HEK293 (cell line): ENCODE measurements at regions not wholly inside any gene's neighbourhood (a gene's known extent, or its start where the extent isn't known, plus 50 kb on each side); places are given as distances from the start of the nearest gene placed in this dataset.

Experiments used
- CTCF ChIA-PET: fragments of 350-600 bp; formaldehyde crosslinking; extraction: SDS; loops from one replicate; lab custom pipeline; 2021; ENCODE audit warnings: antibody characterized with exemption; lab: Yijun Ruan, JAX
- POLR2A ChIA-PET: fragments of 300-600 bp; formaldehyde crosslinking; extraction: SDS; loops from one replicate; lab custom pipeline; 2020; ENCODE audit warnings: antibody characterized with exemption, inconsistent platforms; lab: Yijun Ruan, JAX
- H3K27ac ChIP-seq: fragments of 200-500 bp; sonication (Bioruptor generic); 2 replicates; pipeline ENCODE4 v1.5.1; 2014; ENCODE audit warnings: low read depth, low read length, control low read depth, inconsistent platforms; ENCODE audit errors: extremely low read depth
- H3K36me3 ChIP-seq, 2 experiments: fragments of 200-500 bp in 1 of 2; sonication (Bioruptor generic) in 1 of 2; 1 replicate in 1 of 2; 2 replicates in 1 of 2; pipeline ENCODE4 v1.5.1; 2014 to 2017; ENCODE audit warnings: inconsistent platforms in 2 of 2, low read length in 2 of 2; ENCODE audit not compliant: control insufficient read depth in 2 of 2, insufficient read depth in 1 of 2
- H3K4me1 ChIP-seq: fragments of 200-500 bp; sonication (Bioruptor generic); 2 replicates; pipeline ENCODE4 v1.5.1; 2014; ENCODE audit warnings: mild to moderate bottlenecking, low read length, inconsistent platforms; ENCODE audit not compliant: control insufficient read depth, insufficient read depth
- H3K4me3 ChIP-seq: 2 replicates; pipeline ENCODE4 v1.5.1; 2011; ENCODE audit warnings: low read depth, mild to moderate bottlenecking, control low read depth, low read length, moderate library complexity
- H3K9me3 ChIP-seq: fragments of 200-500 bp; sonication (Bioruptor generic); 2 replicates; pipeline ENCODE4 v1.5.1; 2014; ENCODE audit warnings: low read depth, low read length, inconsistent platforms; ENCODE audit not compliant: control insufficient read depth, insufficient read depth
- BCL11B ChIP-seq: fragments of 450-650 bp; formaldehyde crosslinking; IDR thresholded peaks from 2 replicates; pipeline ENCODE4 v1.5.1; 2016; ENCODE audit warnings: low read depth, missing biosample characterization, missing genetic modification characterization
- GLI4 ChIP-seq: fragments of 450-650 bp; formaldehyde crosslinking; IDR thresholded peaks from 2 replicates; pipeline ENCODE4 v1.5.1; 2016; ENCODE audit warnings: missing biosample characterization, missing genetic modification characterization
- KLF8 ChIP-seq: fragments of 450-650 bp; formaldehyde crosslinking; IDR thresholded peaks from 2 replicates; pipeline ENCODE4 v1.5.1; 2016; ENCODE audit warnings: missing biosample characterization, missing genetic modification characterization
- OVOL3 ChIP-seq: fragments of 450-650 bp; formaldehyde crosslinking; IDR thresholded peaks from 2 replicates; pipeline ENCODE4 v1.5.1; 2016; ENCODE audit warnings: missing biosample characterization, missing genetic modification characterization
- PRDM6 ChIP-seq: fragments of 450-650 bp; formaldehyde crosslinking; IDR thresholded peaks from 2 replicates; pipeline ENCODE4 v1.5.1; 2017; ENCODE audit warnings: missing biosample characterization, missing genetic modification characterization
- SCRT1 ChIP-seq: fragments of 450-650 bp; formaldehyde crosslinking; IDR thresholded peaks from 2 replicates; pipeline ENCODE4 v1.5.1; 2016; ENCODE audit warnings: missing biosample characterization, missing genetic modification characterization, borderline replicate concordance
- TRIM28 ChIP-seq: IDR thresholded peaks from 2 replicates; pipeline ENCODE4 v1.6.1; 2011; ENCODE audit warnings: low read length, control low read depth, borderline replicate concordance
- YY1 ChIP-seq: fragments of 450-650 bp; formaldehyde crosslinking; IDR thresholded peaks from 2 replicates; pipeline ENCODE4 v1.5.1; 2018; ENCODE audit warnings: missing biosample characterization, missing genetic modification characterization
- ZNF132 ChIP-seq: fragments of 450-650 bp; formaldehyde crosslinking; IDR thresholded peaks from 2 replicates; pipeline ENCODE4 v1.5.1; 2017; ENCODE audit warnings: missing biosample characterization, missing genetic modification characterization, borderline replicate concordance
- ZNF16 ChIP-seq: fragments of 450-650 bp; formaldehyde crosslinking; IDR thresholded peaks from 2 replicates; pipeline ENCODE4 v1.5.1; 2016; ENCODE audit warnings: low read depth, missing biosample characterization, missing genetic modification characterization
- ZNF239 ChIP-seq: fragments of 450-650 bp; formaldehyde crosslinking; IDR thresholded peaks from 2 replicates; pipeline ENCODE4 v1.5.1; 2016; ENCODE audit warnings: missing biosample characterization, missing genetic modification characterization
- ZNF292 ChIP-seq: fragments of 450-650 bp; formaldehyde crosslinking; IDR thresholded peaks from 2 replicates; pipeline ENCODE4 v1.5.1; 2016; ENCODE audit warnings: low read depth, missing biosample characterization, missing genetic modification characterization, borderline replicate concordance
- ZNF362 ChIP-seq: fragments of 450-650 bp; formaldehyde crosslinking; IDR thresholded peaks from 2 replicates; pipeline ENCODE4 v1.5.1; 2016; ENCODE audit warnings: missing biosample characterization, missing genetic modification characterization
- ZNF423 ChIP-seq: fragments of 450-650 bp; formaldehyde crosslinking; IDR thresholded peaks from 2 replicates; pipeline ENCODE4 v1.5.1; 2016; ENCODE audit warnings: missing biosample characterization, missing genetic modification characterization
- ZNF544 ChIP-seq: fragments of 450-650 bp; formaldehyde crosslinking; IDR thresholded peaks from 2 replicates; pipeline ENCODE4 v1.5.0; 2017; ENCODE audit warnings: missing biosample characterization, missing genetic modification characterization
- ZNF549 ChIP-seq: fragments of 450-650 bp; IDR thresholded peaks from 2 replicates; pipeline ENCODE4 v1.5.1; 2018; ENCODE audit warnings: missing biosample characterization, missing genetic modification characterization, mild to moderate bottlenecking, inconsistent platforms, moderate library complexity
- ZNF580 ChIP-seq: fragments of 450-650 bp; formaldehyde crosslinking; IDR thresholded peaks from 2 replicates; pipeline ENCODE4 v1.5.1; 2016; ENCODE audit warnings: missing biosample characterization, missing genetic modification characterization
- ZNF596 ChIP-seq: fragments of 450-650 bp; IDR thresholded peaks from 2 replicates; pipeline ENCODE4 v1.5.0; 2018; ENCODE audit warnings: missing biosample characterization, mild to moderate bottlenecking, missing genetic modification characterization, moderate library complexity
- ZNF704 ChIP-seq: fragments of 450-650 bp; formaldehyde crosslinking; IDR thresholded peaks from 2 replicates; pipeline ENCODE4 v1.5.1; 2016; ENCODE audit warnings: missing biosample characterization, missing genetic modification characterization
- ZSCAN30 ChIP-seq: fragments of 450-650 bp; IDR thresholded peaks from 2 replicates; pipeline ENCODE4 v1.5.1; 2018; ENCODE audit warnings: missing biosample characterization, mild to moderate bottlenecking, missing genetic modification characterization, moderate library complexity

GRCh38 chr11:97977726-97978125 lies 1043.0 kb upstream of the CNTN5 start (continued):
- TF ChIP-seq ZNF132 (tag by site-specific recombination): no peak
- no peak for TF ChIP-seq YY1 (tag by site-specific recombination)
- no peak for TF ChIP-seq ZNF16 (tag by site-specific recombination)
- TF ChIP-seq OVOL3: no peak
- no peak for TF ChIP-seq ZNF580 (tag by site-specific recombination)
- no peak for TF ChIP-seq ZNF704
- no peak for TF ChIP-seq PRDM6 (tag by site-specific recombination)

GRCh38 chr11:97979741-97980140 lies 1041.0 kb upstream of the CNTN5 start:
- Histone ChIP-seq H3K9me3 (no peaks in the 10 kb centered on the region), H3K36me3 (no peaks in the 10 kb centered on the region), H3K27ac (no peak overlapping the region)
- no peak for TF ChIP-seq KLF8 (tag by site-specific recombination)
- no peak for TF ChIP-seq GLI4 (tag by site-specific recombination)
- no peak for TF ChIP-seq SCRT1 (tag by site-specific recombination)
- no peak for TF ChIP-seq YY1 (tag by site-specific recombination)
- no peak for TF ChIP-seq ZSCAN30 (tag by site-specific recombination)
- no peak for TF ChIP-seq ZNF362 (tag by site-specific recombination)
- TF ChIP-seq, all 188 proteins: peak for 0
- no peaks in the 10 kb centered on the region for H3K4me1 ChIP-seq
- ChIA-PET POLR2A (no interaction called here), CTCF (no interaction called here)
- H3K4me3 ChIP-seq: no peak overlapping the region

GRCh38 chr11:97982512-97982911 lies 1038.2 kb upstream of the CNTN5 start:
- H3K9me3 ChIP-seq: no peaks in the 10 kb centered on the region
- ChIA-PET CTCF (no interaction called here), POLR2A (no interaction called here)
- TF ChIP-seq ZNF544 (tag by site-specific recombination): no peak
- no peak for TF ChIP-seq ZNF549 (tag by site-specific recombination)
- no peak for TF ChIP-seq BCL11B
- TF ChIP-seq ZNF423 (tag by site-specific recombination): no peak
- TF ChIP-seq ZNF239: no peak
- TF ChIP-seq TRIM28: no peak
- no peak for TF ChIP-seq ZNF596
- TF ChIP-seq ZNF292 (tag by site-specific recombination): no peak
- no peak overlapping the region for H3K27ac ChIP-seq
- H3K4me3 ChIP-seq: no peak overlapping the region
- no peaks in the 10 kb centered on the region for H3K4me1 ChIP-seq
- H3K36me3 ChIP-seq: no peaks in the 10 kb centered on the region
